ENCODE measurements at regions not wholly inside any gene's neighbourhood (a gene's known extent, or its start where the extent isn't known, plus 50 kb on each side); places are given as distances from the start of the nearest gene placed in this dataset.

- no peaks in the 10 kb centered on the region for H3K36me3 ChIP-seq (replicated peaks; ENCODE audit: insufficient read depth, low read length)
- no peaks in the 10 kb centered on the region for H3K9me3 ChIP-seq (replicated peaks; ENCODE audit: insufficient read depth, low read length)
- no peaks in the 10 kb centered on the region for H3K4me1 ChIP-seq (ENCODE audit: low read length)
- no peaks in the 10 kb centered on the region for H3K9me2 ChIP-seq (replicated peaks; ENCODE audit: insufficient read depth, low read length)
- H3K27me3 ChIP-seq (replicated peaks; ENCODE audit: insufficient read depth, low read length): no peaks in the 10 kb centered on the region
- no peak for TF ChIP-seq EZH2phosphoT487 (IDR thresholded peaks at IDR 0.05; ENCODE audit: low read length)
- TF ChIP-seq, protein P1, sequence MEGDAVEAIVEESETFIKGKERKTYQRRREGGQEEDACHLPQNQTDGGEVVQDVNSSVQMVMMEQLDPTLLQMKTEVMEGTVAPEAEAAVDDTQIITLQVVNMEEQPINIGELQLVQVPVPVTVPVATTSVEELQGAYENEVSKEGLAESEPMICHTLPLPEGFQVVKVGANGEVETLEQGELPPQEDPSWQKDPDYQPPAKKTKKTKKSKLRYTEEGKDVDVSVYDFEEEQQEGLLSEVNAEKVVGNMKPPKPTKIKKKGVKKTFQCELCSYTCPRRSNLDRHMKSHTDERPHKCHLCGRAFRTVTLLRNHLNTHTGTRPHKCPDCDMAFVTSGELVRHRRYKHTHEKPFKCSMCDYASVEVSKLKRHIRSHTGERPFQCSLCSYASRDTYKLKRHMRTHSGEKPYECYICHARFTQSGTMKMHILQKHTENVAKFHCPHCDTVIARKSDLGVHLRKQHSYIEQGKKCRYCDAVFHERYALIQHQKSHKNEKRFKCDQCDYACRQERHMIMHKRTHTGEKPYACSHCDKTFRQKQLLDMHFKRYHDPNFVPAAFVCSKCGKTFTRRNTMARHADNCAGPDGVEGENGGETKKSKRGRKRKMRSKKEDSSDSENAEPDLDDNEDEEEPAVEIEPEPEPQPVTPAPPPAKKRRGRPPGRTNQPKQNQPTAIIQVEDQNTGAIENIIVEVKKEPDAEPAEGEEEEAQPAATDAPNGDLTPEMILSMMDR (IDR thresholded peaks at IDR 0.05; ENCODE audit: low read length): no peak
- TF ChIP-seq EZH2 (optimal IDR thresholded peaks at IDR 0.05; ENCODE audit: low read depth, low read length): no peak
- H3K4me2 ChIP-seq (ENCODE audit: low read depth, low read length): no peak overlapping the region
- no peak overlapping the region for H3K9ac ChIP-seq (ENCODE audit: low read length)
- no peak overlapping the region for H2AFZ ChIP-seq (ENCODE audit: low read length)
- no peaks in the 10 kb centered on the region for H4K20me1 ChIP-seq (ENCODE audit: insufficient read depth, low read length)
- no peaks in the 10 kb centered on the region for H3F3A ChIP-seq (ENCODE audit: insufficient read depth, low read length)
- no peak overlapping the region for H3K27ac ChIP-seq (ENCODE audit: low read length)
- H3K79me2 ChIP-seq (ENCODE audit: low read length): no peaks in the 10 kb centered on the region
- no peak for DNase-seq
- no peak overlapping the region for H3K4me3 ChIP-seq (ENCODE audit: low read length)
Observed at GRCh38 chr16:59044616-59045015, 310.5 kb upstream of the GOT2 start.

GRCh38 chr16:59042301-59042700 is 308.2 kb upstream of the GOT2 start:
- DNase-seq: no peak
- no peaks in the 10 kb centered on the region for H3K27me3 ChIP-seq (replicated peaks; ENCODE audit: insufficient read depth, low read length)

GRCh38 chr16:59039066-59039720 is 305.1 kb upstream of the GOT2 start:
- Histone ChIP-seq H4K20me1 (ENCODE audit: insufficient read depth, low read length) (no peaks in the 10 kb centered on the region), H2AFZ (ENCODE audit: low read length) (no peak overlapping the region), H3K27me3 (replicated peaks; ENCODE audit: insufficient read depth, low read length) (no peaks in the 10 kb centered on the region), H3K9me3 (replicated peaks; ENCODE audit: insufficient read depth, low read length) (no peaks in the 10 kb centered on the region), H3F3A (ENCODE audit: insufficient read depth, low read length) (no peaks in the 10 kb centered on the region), H3K4me3 (ENCODE audit: low read length) (no peak overlapping the region), H3K36me3 (replicated peaks; ENCODE audit: insufficient read depth, low read length) (no peaks in the 10 kb centered on the region), H3K79me2 (ENCODE audit: low read length) (no peaks in the 10 kb centered on the region), H3K4me1 (ENCODE audit: low read length) (no peaks in the 10 kb centered on the region), H3K4me2 (ENCODE audit: low read depth, low read length) (no peak overlapping the region), H3K9me2 (replicated peaks; ENCODE audit: insufficient read depth, low read length) (no peaks in the 10 kb centered on the region), H3K9ac (ENCODE audit: low read length) (no peak overlapping the region), H3K27ac (ENCODE audit: low read length) (no peak overlapping the region)
- TF ChIP-seq, protein P1 (IDR thresholded peaks at IDR 0.05; ENCODE audit: low read length): no peak
- TF ChIP-seq EZH2 (optimal IDR thresholded peaks at IDR 0.05; ENCODE audit: low read depth, low read length) (no peak), EZH2phosphoT487 (IDR thresholded peaks at IDR 0.05; ENCODE audit: low read length) (no peak)
- DNase-seq: no peak

More at GRCh38 chr16:59042301-59042700, 308.2 kb upstream of the GOT2 start:
- H3K9ac ChIP-seq (ENCODE audit: low read length): no peak overlapping the region
- no peaks in the 10 kb centered on the region for H3F3A ChIP-seq (ENCODE audit: insufficient read depth, low read length)
- H2AFZ ChIP-seq (ENCODE audit: low read length): no peak overlapping the region
- TF ChIP-seq, protein P1 (IDR thresholded peaks at IDR 0.05; ENCODE audit: low read length): no peak
- TF ChIP-seq EZH2 (optimal IDR thresholded peaks at IDR 0.05; ENCODE audit: low read depth, low read length): no peak
- TF ChIP-seq EZH2phosphoT487 (IDR thresholded peaks at IDR 0.05; ENCODE audit: low read length): no peak
- H3K9me2 ChIP-seq (replicated peaks; ENCODE audit: insufficient read depth, low read length): no peaks in the 10 kb centered on the region
- no peaks in the 10 kb centered on the region for H3K36me3 ChIP-seq (replicated peaks; ENCODE audit: insufficient read depth, low read length)
- H3K27ac ChIP-seq (ENCODE audit: low read length): no peak overlapping the region
- no peaks in the 10 kb centered on the region for H3K79me2 ChIP-seq (ENCODE audit: low read length)
- H3K4me2 ChIP-seq (ENCODE audit: low read depth, low read length): no peak overlapping the region
- no peaks in the 10 kb centered on the region for H3K9me3 ChIP-seq (replicated peaks; ENCODE audit: insufficient read depth, low read length)
- no peaks in the 10 kb centered on the region for H3K4me1 ChIP-seq (ENCODE audit: low read length)
- H4K20me1 ChIP-seq (ENCODE audit: insufficient read depth, low read length): no peaks in the 10 kb centered on the region
- no peak overlapping the region for H3K4me3 ChIP-seq (ENCODE audit: low read length)
